ENCODE measurements at regions not wholly inside any gene's neighbourhood (a gene's known extent, or its start where the extent isn't known, plus 50 kb on each side); places are given as distances from the start of the nearest gene placed in this dataset.
"Not testable (repeated sequence)": the region's sequence is repeated elsewhere in the genome, so short reads cannot be mapped to it uniquely, and the experiment has no call there.

DNA sequence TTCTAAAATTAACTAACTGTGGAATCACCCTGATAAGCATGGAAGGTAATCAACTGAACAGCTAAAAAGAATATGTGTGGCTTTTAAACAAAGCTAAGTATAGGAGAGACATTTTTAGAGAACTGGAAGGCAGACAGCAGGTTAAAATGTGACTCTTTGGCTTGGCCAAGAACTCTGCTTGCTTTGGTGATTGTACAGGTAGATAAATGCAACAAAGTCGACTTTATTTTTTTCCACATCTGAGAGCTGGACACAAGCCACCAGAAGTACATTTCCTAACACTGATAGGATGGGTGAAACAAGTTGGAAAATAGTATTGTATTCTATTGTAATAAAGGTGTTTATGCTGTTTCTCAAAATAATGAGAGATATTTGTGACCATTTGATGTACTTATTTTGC lies 84.1 kb downstream of the RBMX2 start (continued):
- TF ChIP-seq ESRRA (IDR thresholded peaks at IDR 0.05; ENCODE audit: borderline replicate concordance, low read length) (no peak), MAZ (IDR thresholded peaks at IDR 0.05; ENCODE audit: borderline replicate concordance, low read depth, low read length) (no peak), CEBPB (IDR thresholded peaks at IDR 0.05) (no peak), CBX2 (IDR thresholded peaks at IDR 0.05; ENCODE audit: borderline replicate concordance, low read depth) (no peak), POLR2A (IDR thresholded peaks at IDR 0.05; ENCODE audit: low read length) (no peak)

GRCh38 chrX:130495502-130495901 lies 93.7 kb downstream of the RBMX2 start:
- WGBS (ENCODE audit: missing lambda C conversion rate) = 82% methylated on average over 10 of the region's 10 CpGs
- DNase-seq (ENCODE audit: low read depth in 1 of 2, low spot score in 1 of 2); H3K27ac ChIP-seq; FAIRE-seq; H3K4me2 ChIP-seq; H3K4me1 ChIP-seq; POLR2A ChIA-PET; CTCF ChIA-PET; H3K9me3 ChIP-seq; H3K4me3 ChIP-seq; ATAC-seq: not testable (repeated sequence)

GRCh38 chrX:130497531-130497930 lies 95.7 kb downstream of the RBMX2 start:
- 61% methylated on average over 2 of the region's 2 CpGs for WGBS (ENCODE audit: missing lambda C conversion rate)
- Histone ChIP-seq H3K9me3 (no peaks in the 10 kb centered on the region), H3K4me2 (no peak overlapping the region), H3K4me1 (no peaks in the 10 kb centered on the region), H3K27ac (no peak overlapping the region), H3K4me3 (no peak overlapping the region)
- no peak for TF ChIP-seq JUNB (IDR thresholded peaks at IDR 0.05)
- TF ChIP-seq RCOR1 (IDR thresholded peaks at IDR 0.05; ENCODE audit: low read depth, low read length) = no peak
- no peak for TF ChIP-seq POLR2A (IDR thresholded peaks at IDR 0.05; ENCODE audit: low read length)
- TF ChIP-seq KDM1A (IDR thresholded peaks at IDR 0.05; ENCODE audit: low read depth) = no peak
- TF ChIP-seq HMGXB4 (CRISPR knock-in tag; IDR thresholded peaks at IDR 0.05; ENCODE audit: borderline replicate concordance) = no peak
- TF ChIP-seq NR3C1 (IDR thresholded peaks at IDR 0.05) = no peak
- ChIA-PET POLR2A (no interaction called here), CTCF (interaction anchor here (0.6 kb wide), 1 partner anchor 437 kb away, joined by 3 read pairs; no protein-coding TSS in a partner anchor)
- FAIRE-seq (no peak), ATAC-seq (no peak), DNase-seq (ENCODE audit: low read depth in 1 of 2, low spot score in 1 of 2) (no peak)

- no peaks in the 10 kb centered on the region for H3K9me3 ChIP-seq
- no peak overlapping the region for H3K4me3 ChIP-seq
- no peak overlapping the region for H3K27ac ChIP-seq
- POLR2A ChIA-PET = no interaction called here
- TF ChIP-seq TFCP2L1 (CRISPR knock-in tag; IDR thresholded peaks at IDR 0.05) (no peak), CBX8 (IDR thresholded peaks at IDR 0.05) (no peak), POLR2AphosphoS2 (conservative IDR thresholded peaks at IDR 0.05; ENCODE audit: low read length) (no peak), E2F6 (IDR thresholded peaks at IDR 0.05; ENCODE audit: borderline replicate concordance, low read depth) (no peak), PBX3 (IDR thresholded peaks at IDR 0.05) (no peak), NPAS2 (CRISPR knock-in tag; IDR thresholded peaks at IDR 0.05; ENCODE audit: borderline replicate concordance) (no peak), FOSL2 (IDR thresholded peaks at IDR 0.05) (no peak), FOSL2 (CRISPR knock-in tag; IDR thresholded peaks at IDR 0.05) (no peak), HOXB13 (CRISPR knock-in tag; IDR thresholded peaks at IDR 0.05; ENCODE audit: low read depth) (no peak), RNF2 (IDR thresholded peaks at IDR 0.05; ENCODE audit: borderline replicate concordance, low read depth) (no peak), BHLHE40 (IDR thresholded peaks at IDR 0.05; ENCODE audit: low read depth, low read length) (no peak), ESRRA (IDR thresholded peaks at IDR 0.05; ENCODE audit: borderline replicate concordance, low read length) (no peak), POLR2A (IDR thresholded peaks at IDR 0.05; ENCODE audit: low read length) (no peak), HDAC2 (IDR thresholded peaks at IDR 0.05) (no peak), MAFK (IDR thresholded peaks at IDR 0.05; ENCODE audit: partially characterized antibody) (no peak), GATA3 (IDR thresholded peaks at IDR 0.05; ENCODE audit: borderline replicate concordance) (no peak), CHD4 (IDR thresholded peaks at IDR 0.05; ENCODE audit: borderline replicate concordance) (no peak), TP53 (CRISPR knock-in tag; IDR thresholded peaks at IDR 0.05) (no peak)
- TF ChIP-seq, protein P1, sequence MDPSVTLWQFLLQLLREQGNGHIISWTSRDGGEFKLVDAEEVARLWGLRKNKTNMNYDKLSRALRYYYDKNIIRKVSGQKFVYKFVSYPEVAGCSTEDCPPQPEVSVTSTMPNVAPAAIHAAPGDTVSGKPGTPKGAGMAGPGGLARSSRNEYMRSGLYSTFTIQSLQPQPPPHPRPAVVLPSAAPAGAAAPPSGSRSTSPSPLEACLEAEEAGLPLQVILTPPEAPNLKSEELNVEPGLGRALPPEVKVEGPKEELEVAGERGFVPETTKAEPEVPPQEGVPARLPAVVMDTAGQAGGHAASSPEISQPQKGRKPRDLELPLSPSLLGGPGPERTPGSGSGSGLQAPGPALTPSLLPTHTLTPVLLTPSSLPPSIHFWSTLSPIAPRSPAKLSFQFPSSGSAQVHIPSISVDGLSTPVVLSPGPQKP (IDR thresholded peaks at IDR 0.05; ENCODE audit: low read depth, low read length) = no peak
- no peak overlapping the region for H3K4me2 ChIP-seq
- FAIRE-seq = no peak
- CTCF ChIA-PET = no interaction called here
- ATAC-seq = no peak
- no peak for DNase-seq (ENCODE audit: low read depth in 1 of 2, low spot score in 1 of 2)
- WGBS (ENCODE audit: missing lambda C conversion rate) = 6% methylated on average over 1 of the region's 1 CpG
- no peaks in the 10 kb centered on the region for H3K4me1 ChIP-seq
These were observed 97.0 kb downstream of the RBMX2 start for GRCh38 chrX:130498653-130499274.
